Activated naive CD4-positive, alpha-beta T cell treated with anti-CD3 and anti-CD28 coated beads, Interleukin-2, amount 10 ng/mL, durations not matched to agents 7 days and 5 days (primary cell): ENCODE measurements at regions not wholly inside any gene's neighbourhood (a gene's known extent, or its start where the extent isn't known, plus 50 kb on each side); places are given as distances from the start of the nearest gene placed in this dataset.

Experiments
- CTCF ChIA-PET: fragments of 350-600 bp; sonication (Branson Sonifier 250); formaldehyde crosslinking; loops from one replicate; lab custom pipeline; 2021; ENCODE audit warnings: antibody characterized with exemption; lab: Charles Lee
- DNase-seq: peaks from one replicate; pipeline ENCODE4 v3.0.0-alpha.2; 2020
- H3K27ac Mint-ChIP-seq: one replicate; pipeline ENCODE4 v1.8.0; 2021; ENCODE audit warnings: mild to moderate bottlenecking, moderate library complexity, mixed read lengths
- H3K27me3 Mint-ChIP-seq: one replicate; pipeline ENCODE4 v1.8.0; 2021; ENCODE audit warnings: mild to moderate bottlenecking, mixed read lengths
- H3K36me3 Mint-ChIP-seq: one replicate; pipeline ENCODE4 v1.8.0; 2021; ENCODE audit warnings: mixed read lengths
- H3K4me1 Mint-ChIP-seq: one replicate; pipeline ENCODE4 v1.8.0; 2021; ENCODE audit warnings: mixed read lengths
- H3K4me3 Mint-ChIP-seq: one replicate; pipeline ENCODE4 v1.8.0; 2021; ENCODE audit warnings: mild to moderate bottlenecking, moderate library complexity, mixed read lengths
- H3K9me3 Mint-ChIP-seq: one replicate; pipeline ENCODE4 v1.8.0; 2021; ENCODE audit warnings: mixed read lengths

DNA sequence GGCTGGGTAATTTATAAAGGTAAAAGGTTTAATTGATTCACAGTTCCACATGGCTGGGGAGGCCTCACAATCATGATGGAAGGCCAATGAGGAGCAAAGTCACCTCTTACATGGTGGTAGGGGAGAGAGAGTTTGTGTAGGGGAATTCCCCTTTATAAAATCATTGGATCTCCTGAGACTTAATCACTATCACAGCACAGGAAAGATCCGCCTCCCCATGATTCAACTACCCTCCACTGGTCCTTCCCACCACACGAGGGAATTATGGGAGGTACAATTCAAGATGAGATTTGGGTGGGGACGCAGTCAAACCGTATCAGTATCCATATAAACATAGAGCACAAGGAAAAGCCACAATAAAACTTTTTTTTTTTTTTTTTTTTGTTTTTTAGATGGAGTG is 172.6 kb upstream of the PIEZO2 start:
- no peaks in the 10 kb centered on the region for H3K36me3 Mint-ChIP-seq
- CTCF ChIA-PET: no interaction called here

DNA sequence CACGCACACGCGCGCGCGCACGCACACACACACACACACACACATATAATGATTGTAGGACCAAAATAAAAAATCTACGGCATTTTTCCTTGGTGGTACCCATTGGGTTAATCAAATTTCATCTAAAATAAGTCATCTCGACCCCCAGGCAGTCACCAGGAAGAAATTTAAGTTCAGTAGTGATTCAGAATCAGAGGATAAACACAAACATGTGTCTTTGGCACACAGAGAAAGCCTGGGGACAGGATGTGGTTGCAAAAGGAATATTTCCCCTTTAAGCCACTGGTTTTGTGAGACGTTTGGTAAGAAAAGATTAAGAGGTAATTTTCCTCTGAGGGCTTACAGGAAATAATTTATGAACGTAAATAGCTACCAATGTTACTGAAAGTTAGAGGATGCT is 171.6 kb upstream of the PIEZO2 start:
- Mint-ChIP-seq H3K27me3 (peaks cover 3% of the 10 kb centered on the region), H3K27ac (no peak overlapping the region), H3K36me3 (no peaks in the 10 kb centered on the region), H3K4me1 (no peaks in the 10 kb centered on the region), H3K4me3 (no peak overlapping the region), H3K9me3 (no peaks in the 10 kb centered on the region)
- DNase-seq: no peak
- CTCF ChIA-PET: no interaction called here

More for the DNA sequence above, 172.6 kb upstream of the PIEZO2 start:
- no peaks in the 10 kb centered on the region for H3K9me3 Mint-ChIP-seq
- H3K27ac Mint-ChIP-seq: no peak overlapping the region
- DNase-seq: no peak
- H3K4me1 Mint-ChIP-seq: no peaks in the 10 kb centered on the region
- H3K4me3 Mint-ChIP-seq: no peak overlapping the region
- H3K27me3 Mint-ChIP-seq: peaks cover 3% of the 10 kb centered on the region

GRCh38 chr18:11316546-11316945 is 167.2 kb upstream of the PIEZO2 start:
- H3K36me3 Mint-ChIP-seq: no peaks in the 10 kb centered on the region
- no peaks in the 10 kb centered on the region for H3K4me1 Mint-ChIP-seq
- no peak overlapping the region for H3K27ac Mint-ChIP-seq
- CTCF ChIA-PET: no interaction called here
- H3K9me3 Mint-ChIP-seq: no peaks in the 10 kb centered on the region
- no peaks in the 10 kb centered on the region for H3K27me3 Mint-ChIP-seq
- H3K4me3 Mint-ChIP-seq: no peak overlapping the region
- no peak for DNase-seq

- H3K27me3 Mint-ChIP-seq: no peaks in the 10 kb centered on the region
- peak; percentile 37 for DNase-seq
- H3K4me3 Mint-ChIP-seq: no peak overlapping the region
- H3K4me1 Mint-ChIP-seq: no peaks in the 10 kb centered on the region
- no peaks in the 10 kb centered on the region for H3K9me3 Mint-ChIP-seq
- H3K27ac Mint-ChIP-seq: no peak overlapping the region
- CTCF ChIA-PET: interaction anchor here (0.6 to 3.0 kb wide), 6 partner anchors 9 to 956 kb away, joined by 3 to 30 read pairs (median 5); no protein-coding TSS in a partner anchor
- H3K36me3 Mint-ChIP-seq: no peaks in the 10 kb centered on the region
These were observed 161.2 kb upstream of the PIEZO2 start for GRCh38 chr18:11310476-11311086.

DNA sequence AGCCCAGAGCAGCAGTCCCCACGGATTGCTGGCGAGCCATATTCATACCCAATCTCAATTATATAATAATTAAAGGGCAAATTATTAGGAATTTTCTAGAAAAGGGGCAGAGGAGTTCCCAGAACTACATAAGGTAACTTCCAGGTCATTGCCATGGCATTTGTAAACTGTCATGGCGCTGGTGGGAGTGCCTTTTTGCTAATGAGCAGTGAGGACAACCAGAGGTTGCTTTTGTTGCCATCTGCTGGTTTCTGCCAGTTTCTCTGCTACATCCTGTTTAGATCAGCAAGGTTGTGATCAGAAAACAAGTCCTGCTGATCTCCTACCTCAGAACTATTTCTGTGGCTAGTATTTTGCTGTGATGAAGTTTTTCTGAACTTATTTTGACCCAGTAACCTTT is 159.8 kb upstream of the PIEZO2 start:
- H3K27ac Mint-ChIP-seq: no peak overlapping the region
- H3K9me3 Mint-ChIP-seq: no peaks in the 10 kb centered on the region
- H3K36me3 Mint-ChIP-seq: no peaks in the 10 kb centered on the region
- no peaks in the 10 kb centered on the region for H3K4me1 Mint-ChIP-seq
- CTCF ChIA-PET: interaction anchor here (0.9 kb wide), 1 partner anchor 18 kb away, joined by 3 read pairs; no protein-coding TSS in a partner anchor
- DNase-seq: no peak
- no peaks in the 10 kb centered on the region for H3K27me3 Mint-ChIP-seq
- H3K4me3 Mint-ChIP-seq: no peak overlapping the region

- CTCF ChIA-PET: interaction anchor here (0.9 kb wide), 1 partner anchor 18 kb away, joined by 3 read pairs; no protein-coding TSS in a partner anchor
- DNase-seq: no peak
- Mint-ChIP-seq H3K27me3 (no peaks in the 10 kb centered on the region), H3K9me3 (peaks cover 2% of the 10 kb centered on the region), H3K4me3 (no peak overlapping the region), H3K36me3 (no peaks in the 10 kb centered on the region), H3K4me1 (no peaks in the 10 kb centered on the region), H3K27ac (no peak overlapping the region)
These were observed 159.1 kb upstream of the PIEZO2 start for GRCh38 chr18:11308499-11308898.

GRCh38 chr18:11307716-11308115 is 158.3 kb upstream of the PIEZO2 start:
- Mint-ChIP-seq H3K36me3 (no peaks in the 10 kb centered on the region), H3K27me3 (no peaks in the 10 kb centered on the region), H3K4me1 (no peaks in the 10 kb centered on the region), H3K27ac (no peak overlapping the region), H3K4me3 (no peak overlapping the region), H3K9me3 (peaks cover 2% of the 10 kb centered on the region)
- no peak for DNase-seq
- CTCF ChIA-PET: interaction anchor here (0.8 kb wide), 1 partner anchor 211 kb away, joined by 4 read pairs; no protein-coding TSS in a partner anchor

DNA sequence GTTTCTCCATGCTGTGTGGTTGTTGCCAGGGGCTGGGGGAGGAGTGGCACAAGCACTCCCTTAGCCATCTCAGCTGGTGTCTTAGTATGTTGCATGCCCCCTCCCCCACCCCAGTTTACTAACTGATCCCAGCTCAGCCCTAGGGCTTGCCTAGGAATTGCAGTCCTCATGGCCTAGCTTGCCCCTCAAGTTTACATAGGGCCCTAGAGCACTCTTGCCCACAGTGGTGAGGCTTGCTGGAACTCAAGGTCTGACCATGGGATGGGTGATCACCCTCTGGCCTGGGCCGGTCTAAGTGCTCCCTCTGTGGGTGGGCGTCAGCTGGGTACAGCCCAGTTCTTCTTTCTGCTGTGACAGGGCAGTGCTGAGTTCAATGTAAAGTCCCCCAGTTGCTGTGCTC is 156.1 kb upstream of the PIEZO2 start:
- Mint-ChIP-seq H3K4me3 (no peak overlapping the region), H3K36me3 (no peaks in the 10 kb centered on the region), H3K9me3 (peaks cover 2% of the 10 kb centered on the region), H3K4me1 (no peaks in the 10 kb centered on the region), H3K27ac (no peak overlapping the region), H3K27me3 (no peaks in the 10 kb centered on the region)
- CTCF ChIA-PET: no interaction called here
- no peak for DNase-seq

GRCh38 chr18:11304928-11305327 is 155.6 kb upstream of the PIEZO2 start:
- Mint-ChIP-seq H3K27ac (no peak overlapping the region), H3K27me3 (no peaks in the 10 kb centered on the region), H3K36me3 (no peaks in the 10 kb centered on the region), H3K9me3 (peaks cover 2% of the 10 kb centered on the region), H3K4me1 (no peaks in the 10 kb centered on the region), H3K4me3 (no peak overlapping the region)
- no peak for DNase-seq
- CTCF ChIA-PET: no interaction called here

GRCh38 chr18:11296946-11297345 is 147.6 kb upstream of the PIEZO2 start:
- no peaks in the 10 kb centered on the region for H3K27me3 Mint-ChIP-seq
- no peaks in the 10 kb centered on the region for H3K4me1 Mint-ChIP-seq
- H3K36me3 Mint-ChIP-seq: no peaks in the 10 kb centered on the region
- H3K9me3 Mint-ChIP-seq: no peaks in the 10 kb centered on the region
- CTCF ChIA-PET: no interaction called here
- no peak overlapping the region for H3K27ac Mint-ChIP-seq
- no peak overlapping the region for H3K4me3 Mint-ChIP-seq
- no peak for DNase-seq

DNA sequence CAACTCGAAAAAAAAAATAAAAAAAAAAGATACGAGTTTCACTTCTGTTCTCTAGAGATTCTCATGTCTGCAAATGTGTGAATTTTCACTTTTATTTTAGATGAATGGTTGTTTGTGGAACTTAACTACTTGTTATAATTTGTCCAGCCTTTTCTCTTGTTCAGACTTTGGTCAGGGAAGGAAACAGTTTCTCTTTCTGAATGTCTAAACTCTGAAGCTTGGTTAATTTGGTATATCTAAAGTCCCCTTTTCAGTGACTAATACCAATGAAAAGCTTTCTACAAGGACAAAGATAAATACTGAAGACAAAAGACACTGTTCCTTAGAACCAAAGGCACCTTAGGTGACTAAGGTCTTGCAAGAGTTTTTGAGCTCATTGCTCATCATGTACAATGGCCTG is 144.4 kb upstream of the PIEZO2 start:
- CTCF ChIA-PET: no interaction called here
- Mint-ChIP-seq H3K27me3 (peaks cover 4% of the 10 kb centered on the region), H3K4me1 (no peaks in the 10 kb centered on the region), H3K9me3 (no peaks in the 10 kb centered on the region), H3K4me3 (no peak overlapping the region), H3K27ac (no peak overlapping the region), H3K36me3 (no peaks in the 10 kb centered on the region)
- DNase-seq: no peak

GRCh38 chr18:11290786-11291185 is 141.4 kb upstream of the PIEZO2 start:
- Mint-ChIP-seq H3K4me3 (no peak overlapping the region), H3K9me3 (no peaks in the 10 kb centered on the region), H3K36me3 (no peaks in the 10 kb centered on the region), H3K27me3 (peaks cover 4% of the 10 kb centered on the region), H3K27ac (no peak overlapping the region), H3K4me1 (no peaks in the 10 kb centered on the region)
- DNase-seq: no peak
- CTCF ChIA-PET: interaction anchor here (1.0 kb wide), 1 partner anchor 18 kb away, joined by 3 read pairs; no protein-coding TSS in a partner anchor

- no peak overlapping the region for H3K4me3 Mint-ChIP-seq
- H3K4me1 Mint-ChIP-seq: no peaks in the 10 kb centered on the region
- peaks cover 4% of the 10 kb centered on the region for H3K27me3 Mint-ChIP-seq
- CTCF ChIA-PET: no interaction called here
- no peaks in the 10 kb centered on the region for H3K36me3 Mint-ChIP-seq
- no peaks in the 10 kb centered on the region for H3K9me3 Mint-ChIP-seq
- no peak for DNase-seq
- no peak overlapping the region for H3K27ac Mint-ChIP-seq
These were observed 139.9 kb upstream of the PIEZO2 start for GRCh38 chr18:11289248-11289647.

- no peaks in the 10 kb centered on the region for H3K36me3 Mint-ChIP-seq
- H3K27ac Mint-ChIP-seq: no peak overlapping the region
- H3K27me3 Mint-ChIP-seq: peaks cover 4% of the 10 kb centered on the region
- DNase-seq: no peak
- CTCF ChIA-PET: no interaction called here
- H3K4me3 Mint-ChIP-seq: no peak overlapping the region
- H3K9me3 Mint-ChIP-seq: no peaks in the 10 kb centered on the region
- H3K4me1 Mint-ChIP-seq: no peaks in the 10 kb centered on the region
These were observed 139.0 kb upstream of the PIEZO2 start for GRCh38 chr18:11288401-11288800.

GRCh38 chr18:11286431-11286830 is 137.1 kb upstream of the PIEZO2 start:
- no peak overlapping the region for H3K4me3 Mint-ChIP-seq
- peaks cover 4% of the 10 kb centered on the region for H3K27me3 Mint-ChIP-seq
- H3K27ac Mint-ChIP-seq: no peak overlapping the region
- CTCF ChIA-PET: no interaction called here
- no peaks in the 10 kb centered on the region for H3K4me1 Mint-ChIP-seq
- peaks cover 2% of the 10 kb centered on the region for H3K9me3 Mint-ChIP-seq
- no peaks in the 10 kb centered on the region for H3K36me3 Mint-ChIP-seq
- no peak for DNase-seq
